CD4-positive, alpha-beta T cell (primary cell): ENCODE measurements at regions not wholly inside any gene's neighbourhood (a gene's known extent, or its start where the extent isn't known, plus 50 kb on each side); places are given as distances from the start of the nearest gene placed in this dataset.

Source experiments
- ATAC-seq: fragments of 200-7000 bp; cut with Tn5 transposase; one replicate; pipeline ENCODE4 v1.10.0; 2022; ENCODE audit warnings: mild to moderate bottlenecking; ENCODE audit not compliant: poor library complexity
- CTCF ChIA-PET: fragments of 350-600 bp; sonication (Branson Sonifier 250); formaldehyde crosslinking; loops from one replicate; lab custom pipeline; 2021; ENCODE audit warnings: antibody characterized with exemption, inconsistent platforms; lab: Charles Lee
- POLR2A ChIA-PET: fragments of 350-600 bp; sonication (Branson Sonifier 250); formaldehyde crosslinking; loops from one replicate; lab custom pipeline; 2021; ENCODE audit warnings: antibody characterized with exemption, inconsistent platforms; lab: Charles Lee
- DNase-seq, 14 experiments: peaks; one replicate each; pipeline ENCODE4 v3.0.0-alpha.2; 2013 to 2020; ENCODE audit warnings: mixed read lengths in 2 of 14
- H3K27ac ChIP-seq, 2 donors: one replicate each; pipeline versions ENCODE4 v1.5.1 to v1.7.0; 2013; ENCODE audit warnings: low read length in 2 of 2, low read depth in 1 of 2, mild to moderate bottlenecking in 1 of 2
- H3K27me3 ChIP-seq, 2 experiments: 1 replicate in 1 of 2; 2 replicates in 1 of 2; pipeline versions ENCODE4 v1.6.1 to v1.7.0; 2013; ENCODE audit warnings: low read length in 2 of 2, control low read depth in 1 of 2, mild to moderate bottlenecking in 1 of 2, moderate library complexity in 1 of 2; ENCODE audit not compliant: insufficient read depth in 2 of 2, control insufficient read depth in 1 of 2
- H3K36me3 ChIP-seq: one replicate; pipeline ENCODE4 v1.6.1; 2013; ENCODE audit warnings: low read length, control low read depth; ENCODE audit not compliant: insufficient read depth
- H3K4me1 ChIP-seq: one replicate; pipeline ENCODE4 v1.6.1; 2013; ENCODE audit warnings: low read length, control low read depth; ENCODE audit not compliant: insufficient read depth
- H3K4me3 ChIP-seq: one replicate; pipeline ENCODE4 v1.5.1; 2013; ENCODE audit warnings: mild to moderate bottlenecking, low read length, moderate library complexity
- H3K9me3 ChIP-seq, 2 experiments: 1 replicate in 1 of 2; 2 replicates in 1 of 2; pipeline versions ENCODE4 v1.6.1 to v1.7.0; 2013; ENCODE audit warnings: low read length in 2 of 2, mild to moderate bottlenecking in 2 of 2, control low read depth in 1 of 2, moderate library complexity in 1 of 2; ENCODE audit not compliant: control insufficient read depth in 1 of 2, insufficient read depth in 1 of 2
- H3K27ac Mint-ChIP-seq: one replicate; pipeline ENCODE4 v1.8.0; 2020; ENCODE audit warnings: mixed read lengths
- H3K27me3 Mint-ChIP-seq: one replicate; pipeline ENCODE4 v1.8.0; 2021; ENCODE audit warnings: mixed read lengths
- H3K36me3 Mint-ChIP-seq: one replicate; pipeline ENCODE4 v1.8.0; 2021; ENCODE audit warnings: low read depth, mixed read lengths
- H3K4me1 Mint-ChIP-seq: one replicate; pipeline ENCODE4 v1.8.0; 2021; ENCODE audit warnings: low read depth, mixed read lengths
- H3K4me3 Mint-ChIP-seq: one replicate; pipeline ENCODE4 v1.8.0; 2020; ENCODE audit warnings: mild to moderate bottlenecking, mixed read lengths
- H3K9me3 Mint-ChIP-seq: one replicate; pipeline ENCODE4 v1.8.0; 2020; ENCODE audit warnings: mixed read lengths
- CTCF ChIP-seq: fragments of 200-600 bp; IDR thresholded peaks from one replicate; pipeline ENCODE4 v1.8.0; 2022; ENCODE audit warnings: antibody characterized with exemption, mild to moderate bottlenecking
- intact Hi-C, 2 experiments: fragments of 100-400 bp; cut with DNase I in 1 of 2; cut with micrococcal nuclease in 1 of 2; formaldehyde crosslinking; loops; one replicate each; pipeline versions ENCODE4 v1.15.1 to v1.9.0; 2023 to 2025; cut with DNase I, micrococcal nuclease

- peaks cover 6% of the 10 kb centered on the region for H3K9me3 Mint-ChIP-seq
- H3K4me1 Mint-ChIP-seq = no peaks in the 10 kb centered on the region
- Histone ChIP-seq H3K27ac (no peak overlapping the region), H3K4me3 (no peak overlapping the region), H3K4me1 (no peaks in the 10 kb centered on the region), H3K36me3 (no peaks in the 10 kb centered on the region), H3K27me3 (no peaks in the 10 kb centered on the region), H3K9me3 (no peaks in the 10 kb centered on the region)
- TF ChIP-seq CTCF = no peak
- ChIA-PET CTCF (no interaction called here), POLR2A (no interaction called here)
- no peak overlapping the region for H3K4me3 Mint-ChIP-seq
- H3K27me3 Mint-ChIP-seq = no peaks in the 10 kb centered on the region
- H3K36me3 Mint-ChIP-seq = no peaks in the 10 kb centered on the region
- no peak for ATAC-seq
- H3K27ac Mint-ChIP-seq = no peak overlapping the region
- intact Hi-C loops = no loop called here
- no peak for DNase-seq
Measured at GRCh38 chr15:53159458-53159857, 369.3 kb upstream of the ONECUT1 start.

GRCh38 chr15:53158995-53159394 lies 368.9 kb upstream of the ONECUT1 start:
- intact Hi-C loops = no loop called here
- ChIA-PET CTCF (no interaction called here), POLR2A (no interaction called here)
- Mint-ChIP-seq H3K36me3 (no peaks in the 10 kb centered on the region), H3K4me3 (no peak overlapping the region), H3K27me3 (no peaks in the 10 kb centered on the region), H3K4me1 (no peaks in the 10 kb centered on the region), H3K27ac (no peak overlapping the region), H3K9me3 (peaks cover 6% of the 10 kb centered on the region)
- Histone ChIP-seq H3K4me1 (no peaks in the 10 kb centered on the region), H3K9me3 (no peaks in the 10 kb centered on the region), H3K27ac (no peak overlapping the region), H3K36me3 (no peaks in the 10 kb centered on the region), H3K4me3 (no peak overlapping the region), H3K27me3 (no peaks in the 10 kb centered on the region)
- no peak for ATAC-seq
- DNase-seq = no peak
- no peak for TF ChIP-seq CTCF

- no peaks in the 10 kb centered on the region for H3K4me1 ChIP-seq
- H3K27me3 ChIP-seq = no peaks in the 10 kb centered on the region
- no peaks in the 10 kb centered on the region for H3K9me3 ChIP-seq
- Mint-ChIP-seq H3K27ac (no peak overlapping the region), H3K4me3 (no peak overlapping the region), H3K27me3 (no peaks in the 10 kb centered on the region), H3K36me3 (no peaks in the 10 kb centered on the region), H3K4me1 (no peaks in the 10 kb centered on the region), H3K9me3 (peaks cover 6% of the 10 kb centered on the region)
- no peak overlapping the region for H3K4me3 ChIP-seq
- intact Hi-C loops = no loop called here
- no peak overlapping the region for H3K27ac ChIP-seq
- no peak for DNase-seq
- POLR2A ChIA-PET = no interaction called here
- TF ChIP-seq CTCF = no peak
- CTCF ChIA-PET = no interaction called here
- H3K36me3 ChIP-seq = no peaks in the 10 kb centered on the region
- no peak for ATAC-seq
Measured at GRCh38 chr15:53133255-53133850, 343.2 kb upstream of the ONECUT1 start.
